Liver (tissue), 3 donors: ENCODE measurements at regions not wholly inside any gene's neighbourhood (a gene's known extent, or its start where the extent isn't known, plus 50 kb on each side); places are given as distances from the start of the nearest gene placed in this dataset.

Experiments used
- GABPA ChIP-seq, 2 donors: IDR thresholded peaks in 1 of 2; conservative IDR thresholded peaks in 1 of 2; 2 replicates each; pipeline ENCODE4 v1.6.1; 2016; ENCODE audit warnings: antibody characterized with exemption in 2 of 2, mild to moderate bottlenecking in 1 of 2, moderate library complexity in 1 of 2
- JUND ChIP-seq, 2 donors: IDR thresholded peaks; 2 replicates each; pipeline ENCODE4 v1.6.1; 2016; ENCODE audit warnings: antibody characterized with exemption in 2 of 2
- TF ChIP-seq, protein P1 (sequence below): fragments of 150-350 bp; IDR thresholded peaks from 2 replicates; pipeline ENCODE4 v1.5.1; 2017; ENCODE audit warnings: improper control_type of control experiment, low read depth, low read length; ENCODE audit not compliant: missing input control
- donor health status: healthy.
- donor health status: healthy.

DNA sequence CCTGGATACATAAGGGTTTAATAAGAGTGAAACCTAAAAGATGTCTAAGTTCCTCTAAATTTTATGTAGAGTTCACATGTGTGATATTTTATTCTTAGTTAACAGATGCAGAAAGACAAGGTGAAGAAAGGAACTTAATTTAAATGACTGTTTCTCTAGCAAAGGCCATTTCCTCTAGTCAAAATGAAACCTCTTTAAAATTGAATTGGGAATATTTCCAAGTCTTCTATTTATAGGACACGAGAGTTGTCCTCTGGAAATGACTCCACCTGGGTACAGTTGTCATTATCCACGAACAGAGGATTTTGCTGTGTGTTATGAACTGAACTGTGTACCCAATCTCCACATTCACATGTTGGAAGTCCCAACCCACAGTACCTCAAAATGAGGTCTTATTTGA lies 64.5 kb upstream of the KCNK1 start:
- TF ChIP-seq, protein P1, sequence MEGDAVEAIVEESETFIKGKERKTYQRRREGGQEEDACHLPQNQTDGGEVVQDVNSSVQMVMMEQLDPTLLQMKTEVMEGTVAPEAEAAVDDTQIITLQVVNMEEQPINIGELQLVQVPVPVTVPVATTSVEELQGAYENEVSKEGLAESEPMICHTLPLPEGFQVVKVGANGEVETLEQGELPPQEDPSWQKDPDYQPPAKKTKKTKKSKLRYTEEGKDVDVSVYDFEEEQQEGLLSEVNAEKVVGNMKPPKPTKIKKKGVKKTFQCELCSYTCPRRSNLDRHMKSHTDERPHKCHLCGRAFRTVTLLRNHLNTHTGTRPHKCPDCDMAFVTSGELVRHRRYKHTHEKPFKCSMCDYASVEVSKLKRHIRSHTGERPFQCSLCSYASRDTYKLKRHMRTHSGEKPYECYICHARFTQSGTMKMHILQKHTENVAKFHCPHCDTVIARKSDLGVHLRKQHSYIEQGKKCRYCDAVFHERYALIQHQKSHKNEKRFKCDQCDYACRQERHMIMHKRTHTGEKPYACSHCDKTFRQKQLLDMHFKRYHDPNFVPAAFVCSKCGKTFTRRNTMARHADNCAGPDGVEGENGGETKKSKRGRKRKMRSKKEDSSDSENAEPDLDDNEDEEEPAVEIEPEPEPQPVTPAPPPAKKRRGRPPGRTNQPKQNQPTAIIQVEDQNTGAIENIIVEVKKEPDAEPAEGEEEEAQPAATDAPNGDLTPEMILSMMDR, result no peak
- TF ChIP-seq GABPA (IDR thresholded peaks at IDR 0.05 in 1 of 2, conservative IDR thresholded peaks at IDR 0.05 in 1 of 2), result no peak
- TF ChIP-seq JUND (IDR thresholded peaks at IDR 0.05), result no peak
